Ishikawa (cell line): ENCODE measurements at regions not wholly inside any gene's neighbourhood (a gene's known extent, or its start where the extent isn't known, plus 50 kb on each side); places are given as distances from the start of the nearest gene placed in this dataset.

Experiments
- CEBPB ChIP-seq: IDR thresholded peaks from 2 replicates; pipeline ENCODE4 v1.6.1; 2012
- CREB1 ChIP-seq: IDR thresholded peaks from 2 replicates; pipeline ENCODE4 v1.6.1; 2012; ENCODE audit warnings: low read depth
- EGR1 ChIP-seq: IDR thresholded peaks from 2 replicates; pipeline ENCODE4 v1.6.1; 2012
- EP300 ChIP-seq: IDR thresholded peaks from 2 replicates; pipeline ENCODE4 v1.6.1; 2012; ENCODE audit warnings: borderline replicate concordance
- FOXM1 ChIP-seq: IDR thresholded peaks from 2 replicates; pipeline ENCODE4 v1.6.1; 2012; ENCODE audit warnings: low read depth, borderline replicate concordance
- RAD21 ChIP-seq: IDR thresholded peaks from 2 replicates; pipeline ENCODE4 v1.6.1; 2012; ENCODE audit warnings: low read depth
- TAF1 ChIP-seq: IDR thresholded peaks from 2 replicates; pipeline ENCODE4 v1.6.1; 2012; ENCODE audit warnings: low read depth, mild to moderate bottlenecking
- TCF12 ChIP-seq: IDR thresholded peaks from 2 replicates; pipeline ENCODE4 v1.6.1; 2012; ENCODE audit warnings: low read depth
- YY1 ChIP-seq: IDR thresholded peaks from 2 replicates; pipeline ENCODE4 v1.6.1; 2012; ENCODE audit warnings: low read depth
- TF ChIP-seq, protein P1 (sequence below): IDR thresholded peaks from 2 replicates; pipeline ENCODE4 v1.6.1; 2012; ENCODE audit warnings: low read depth, mild to moderate bottlenecking
- TF ChIP-seq, protein P2 (sequence below): IDR thresholded peaks from 2 replicates; pipeline ENCODE4 v1.6.1; 2012

DNA sequence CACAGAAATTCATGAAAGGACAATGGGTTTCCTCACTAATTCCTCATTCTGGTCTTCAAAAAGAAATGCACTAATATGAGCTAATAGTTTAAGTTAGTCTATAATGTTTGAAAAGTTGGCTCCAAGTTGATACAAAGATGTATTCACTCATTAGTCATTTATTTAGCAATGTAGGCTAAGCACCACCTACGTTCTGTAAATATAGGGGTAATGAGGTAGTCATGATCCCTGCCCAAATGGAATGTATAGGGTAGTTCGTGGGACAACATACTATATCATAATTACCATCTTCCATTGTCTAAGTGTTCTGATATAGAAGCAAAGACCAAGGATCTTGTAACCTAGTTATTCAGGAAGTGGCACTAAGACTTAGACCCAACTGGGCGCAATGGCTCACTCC, 86.5 kb downstream of the DIO2 start:
- TF ChIP-seq, protein P1, sequence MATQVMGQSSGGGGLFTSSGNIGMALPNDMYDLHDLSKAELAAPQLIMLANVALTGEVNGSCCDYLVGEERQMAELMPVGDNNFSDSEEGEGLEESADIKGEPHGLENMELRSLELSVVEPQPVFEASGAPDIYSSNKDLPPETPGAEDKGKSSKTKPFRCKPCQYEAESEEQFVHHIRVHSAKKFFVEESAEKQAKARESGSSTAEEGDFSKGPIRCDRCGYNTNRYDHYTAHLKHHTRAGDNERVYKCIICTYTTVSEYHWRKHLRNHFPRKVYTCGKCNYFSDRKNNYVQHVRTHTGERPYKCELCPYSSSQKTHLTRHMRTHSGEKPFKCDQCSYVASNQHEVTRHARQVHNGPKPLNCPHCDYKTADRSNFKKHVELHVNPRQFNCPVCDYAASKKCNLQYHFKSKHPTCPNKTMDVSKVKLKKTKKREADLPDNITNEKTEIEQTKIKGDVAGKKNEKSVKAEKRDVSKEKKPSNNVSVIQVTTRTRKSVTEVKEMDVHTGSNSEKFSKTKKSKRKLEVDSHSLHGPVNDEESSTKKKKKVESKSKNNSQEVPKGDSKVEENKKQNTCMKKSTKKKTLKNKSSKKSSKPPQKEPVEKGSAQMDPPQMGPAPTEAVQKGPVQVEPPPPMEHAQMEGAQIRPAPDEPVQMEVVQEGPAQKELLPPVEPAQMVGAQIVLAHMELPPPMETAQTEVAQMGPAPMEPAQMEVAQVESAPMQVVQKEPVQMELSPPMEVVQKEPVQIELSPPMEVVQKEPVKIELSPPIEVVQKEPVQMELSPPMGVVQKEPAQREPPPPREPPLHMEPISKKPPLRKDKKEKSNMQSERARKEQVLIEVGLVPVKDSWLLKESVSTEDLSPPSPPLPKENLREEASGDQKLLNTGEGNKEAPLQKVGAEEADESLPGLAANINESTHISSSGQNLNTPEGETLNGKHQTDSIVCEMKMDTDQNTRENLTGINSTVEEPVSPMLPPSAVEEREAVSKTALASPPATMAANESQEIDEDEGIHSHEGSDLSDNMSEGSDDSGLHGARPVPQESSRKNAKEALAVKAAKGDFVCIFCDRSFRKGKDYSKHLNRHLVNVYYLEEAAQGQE, result no peak
- TF ChIP-seq YY1, result no peak
- TF ChIP-seq CREB1, result no peak
- no peak for TF ChIP-seq TAF1
- TF ChIP-seq FOXM1, result no peak
- no peak for TF ChIP-seq EP300
- no peak for TF ChIP-seq RAD21
- TF ChIP-seq, protein P2, sequence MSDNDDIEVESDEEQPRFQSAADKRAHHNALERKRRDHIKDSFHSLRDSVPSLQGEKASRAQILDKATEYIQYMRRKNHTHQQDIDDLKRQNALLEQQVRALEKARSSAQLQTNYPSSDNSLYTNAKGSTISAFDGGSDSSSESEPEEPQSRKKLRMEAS, result no peak
- TF ChIP-seq CEBPB, result no peak
- TF ChIP-seq TCF12, result no peak
- TF ChIP-seq EGR1, result no peak
